IMR-90 (cell line): ENCODE measurements at regions not wholly inside any gene's neighbourhood (a gene's known extent, or its start where the extent isn't known, plus 50 kb on each side); places are given as distances from the start of the nearest gene placed in this dataset.

ENCODE experiments used
- ATAC-seq: fragments of 200-7000 bp; cut with Tn5 transposase; 2 replicates; pipeline ENCODE4 v1.9.1; 2020; ENCODE audit warnings: low read depth, mild to moderate bottlenecking, moderate library complexity
- BruUV-seq: library from RNA; stranded (reverse); fragments of 400-500 nt; replicated peaks from 2 replicates; lab custom pipeline; 2021; lab: Mats Ljungman, UMichigan
- CTCF ChIA-PET: fragments of 300-600 bp; formaldehyde crosslinking; extraction: SDS; loops from one replicate; lab custom pipeline; 2021; ENCODE audit warnings: antibody characterized with exemption; lab: Yijun Ruan, JAX
- POLR2A ChIA-PET: fragments of 300-600 bp; sonication (Branson Sonifier 250); formaldehyde crosslinking; loops from one replicate; lab custom pipeline; 2022; ENCODE audit warnings: antibody characterized with exemption; ENCODE audit not compliant: unreplicated experiment; lab: Charles Lee
- DNase-seq: peaks from one replicate; pipeline ENCODE4 v3.0.0; 2013
- H2AFZ ChIP-seq: replicated peaks from 2 replicates; pipeline ENCODE3; 2013; ENCODE audit warnings: low read length, mild to moderate bottlenecking; ENCODE audit not compliant: poor library complexity
- H2AK5ac ChIP-seq: 2 replicates; pipeline ENCODE4 v1.6.1; 2013; ENCODE audit warnings: low read depth, low read length, inconsistent platforms
- H2AK9ac ChIP-seq: replicated peaks from 2 replicates; pipeline ENCODE3; 2013; ENCODE audit warnings: mild to moderate bottlenecking, low read depth, low read length, moderate library complexity; ENCODE audit not compliant: poor library complexity
- H2BK120ac ChIP-seq: 2 replicates; pipeline ENCODE4 v1.6.1; 2013; ENCODE audit warnings: low read depth, low read length, inconsistent platforms
- H2BK15ac ChIP-seq: 3 replicates; pipeline ENCODE4 v1.6.1; 2013; ENCODE audit warnings: low read depth, low read length, inconsistent platforms
- H2BK20ac ChIP-seq: 2 replicates; pipeline ENCODE4 v1.6.1; 2013; ENCODE audit warnings: low read depth, mild to moderate bottlenecking, inconsistent platforms, low read length, moderate library complexity
- H2BK5ac ChIP-seq: 2 replicates; pipeline ENCODE4 v1.6.1; 2013; ENCODE audit warnings: mild to moderate bottlenecking, low read depth, low read length, inconsistent platforms; ENCODE audit not compliant: poor library complexity, severe bottlenecking
- H3K14ac ChIP-seq: replicated peaks from 2 replicates; pipeline ENCODE4 v1.6.1; 2013; ENCODE audit warnings: low read depth, low read length, inconsistent platforms
- H3K18ac ChIP-seq: 2 replicates; pipeline ENCODE4 v1.6.1; 2013; ENCODE audit warnings: low read depth, low read length, control low read depth
- H3K23ac ChIP-seq: 2 replicates; pipeline ENCODE4 v1.6.1; 2013; ENCODE audit warnings: low read depth, low read length, inconsistent platforms
- H3K27ac ChIP-seq: 2 replicates; pipeline ENCODE4 v1.5.1; 2013; ENCODE audit warnings: mild to moderate bottlenecking, control low read depth, low read length; ENCODE audit not compliant: insufficient read depth
- H3K27me3 ChIP-seq: 2 replicates; pipeline ENCODE4 v1.6.1; 2013; ENCODE audit warnings: low read length; ENCODE audit not compliant: control insufficient read depth, insufficient read depth
- H3K36me3 ChIP-seq: 2 replicates; pipeline ENCODE4 v1.6.1; 2013; ENCODE audit warnings: low read length, mixed read lengths; ENCODE audit not compliant: control insufficient read depth, insufficient read depth
- H3K4ac ChIP-seq: 2 replicates; pipeline ENCODE4 v1.6.1; 2013; ENCODE audit warnings: low read depth, low read length, inconsistent platforms
- H3K4me1 ChIP-seq: 2 replicates; pipeline ENCODE4 v1.6.1; 2013; ENCODE audit warnings: low read length, mixed read lengths; ENCODE audit not compliant: control insufficient read depth, insufficient read depth
- H3K4me2 ChIP-seq: 2 replicates; pipeline ENCODE4 v1.6.1; 2013; ENCODE audit warnings: low read depth, mild to moderate bottlenecking, control low read depth, low read length, moderate library complexity
- H3K4me3 ChIP-seq: 2 replicates; pipeline ENCODE4 v1.5.1; 2013; ENCODE audit warnings: low read depth, mild to moderate bottlenecking, control low read depth, low read length, moderate library complexity; ENCODE audit not compliant: insufficient read depth
- H3K56ac ChIP-seq: 2 replicates; pipeline ENCODE4 v1.6.1; 2013; ENCODE audit warnings: low read length, inconsistent platforms; ENCODE audit not compliant: insufficient read depth; ENCODE audit errors: extremely low read depth
- H3K79me1 ChIP-seq, 2 experiments: 2 replicates each; pipeline ENCODE4 v1.6.1; 2013; ENCODE audit warnings: low read length in 2 of 2, inconsistent platforms in 1 of 2, low read depth in 1 of 2
- H3K9ac ChIP-seq: 2 replicates; pipeline ENCODE4 v1.6.1; 2013; ENCODE audit warnings: low read depth, low read length, control low read depth
- H3K9me1 ChIP-seq: 2 replicates; pipeline ENCODE4 v1.6.1; 2013; ENCODE audit warnings: low read length, inconsistent platforms; ENCODE audit not compliant: insufficient read depth
- H3K9me3 ChIP-seq: 2 replicates; pipeline ENCODE4 v1.6.1; 2013; ENCODE audit warnings: low read length; ENCODE audit not compliant: control insufficient read depth, insufficient read depth
- H4K20me1 ChIP-seq: 2 replicates; pipeline ENCODE4 v1.6.1; 2013; ENCODE audit warnings: low read length, inconsistent platforms; ENCODE audit not compliant: insufficient read depth
- H4K5ac ChIP-seq: 2 replicates; pipeline ENCODE4 v1.6.1; 2013; ENCODE audit warnings: mild to moderate bottlenecking, low read depth, low read length, control low read depth
- H4K8ac ChIP-seq, 2 experiments: 2 replicates each; pipeline ENCODE4 v1.6.1; 2013; ENCODE audit warnings: low read depth in 2 of 2, low read length in 2 of 2, control low read depth in 1 of 2, inconsistent platforms in 1 of 2
- H4K91ac ChIP-seq: 2 replicates; pipeline ENCODE4 v1.6.1; 2013; ENCODE audit warnings: low read depth, low read length, inconsistent platforms; ENCODE audit not compliant: insufficient read depth
- CEBPB ChIP-seq: IDR thresholded peaks from 2 replicates; pipeline ENCODE4 v1.6.1; 2012; ENCODE audit warnings: low read depth, low read length, improper control_type of control experiment
- CHD1 ChIP-seq: IDR thresholded peaks from 2 replicates; pipeline ENCODE4 v1.6.1; 2012; ENCODE audit warnings: low read depth, low read length, improper control_type of control experiment
- CTCF ChIP-seq: conservative IDR thresholded peaks from 2 replicates; pipeline ENCODE4 v1.5.1; 2012; ENCODE audit warnings: mild to moderate bottlenecking, low read depth, low read length, improper control_type of control experiment
- ELK1 ChIP-seq: fragments of 150-350 bp; IDR thresholded peaks from 2 replicates; pipeline ENCODE4 v1.6.1; 2016; ENCODE audit warnings: low read depth, mild to moderate bottlenecking, low read length, moderate library complexity, borderline replicate concordance
- FOS ChIP-seq: fragments of 150-350 bp; IDR thresholded peaks from 2 replicates; pipeline ENCODE4 v1.6.1; 2016; ENCODE audit warnings: low read depth, low read length
- MAFK ChIP-seq: IDR thresholded peaks from 2 replicates; pipeline ENCODE4 v1.6.1; 2012; ENCODE audit warnings: low read depth, low read length, improper control_type of control experiment
- MAZ ChIP-seq: IDR thresholded peaks from 2 replicates; pipeline ENCODE4 v1.6.1; 2012; ENCODE audit warnings: low read depth, mild to moderate bottlenecking, low read length, improper control_type of control experiment, moderate library complexity, borderline replicate concordance
- MXI1 ChIP-seq: IDR thresholded peaks from 2 replicates; pipeline ENCODE4 v1.6.1; 2012; ENCODE audit warnings: low read depth, mild to moderate bottlenecking, low read length, moderate library complexity, borderline replicate concordance
- NFE2L2 ChIP-seq: fragments of 150-350 bp; IDR thresholded peaks from 2 replicates; pipeline ENCODE4 v1.6.1; 2016; ENCODE audit warnings: low read depth, mild to moderate bottlenecking, low read length
- POLR2A ChIP-seq: IDR thresholded peaks from 2 replicates; pipeline ENCODE4 v1.6.1; 2012; ENCODE audit warnings: mild to moderate bottlenecking, low read depth, low read length
- RAD21 ChIP-seq: IDR thresholded peaks from 2 replicates; pipeline ENCODE4 v1.6.1; 2012; ENCODE audit warnings: low read length, improper control_type of control experiment
- RCOR1 ChIP-seq: IDR thresholded peaks from 2 replicates; pipeline ENCODE4 v1.6.1; 2012; ENCODE audit warnings: mild to moderate bottlenecking, low read length, improper control_type of control experiment; ENCODE audit not compliant: insufficient replicate concordance
- RFX5 ChIP-seq: IDR thresholded peaks from 2 replicates; pipeline ENCODE4 v1.8.0; 2012; ENCODE audit warnings: low read depth, mild to moderate bottlenecking, low read length, moderate library complexity
- SMC3 ChIP-seq: fragments of 150-350 bp; IDR thresholded peaks from 2 replicates; pipeline ENCODE4 v1.6.1; 2016; ENCODE audit warnings: low read depth, mild to moderate bottlenecking, antibody characterized with exemption, low read length, moderate library complexity
- USF2 ChIP-seq: fragments of 150-350 bp; IDR thresholded peaks from 2 replicates; pipeline ENCODE4 v1.6.1; 2017; ENCODE audit warnings: mild to moderate bottlenecking, antibody characterized with exemption, low read length, low read depth
- WGBS, 2 experiments: methylation state at CpG; one replicate each; pipeline versions ENCODE4 v1.1.5 to v1.1.7; 2013; ENCODE audit warnings: missing lambda C conversion rate in 2 of 2; ENCODE audit not compliant: insufficient read length in 1 of 2; ENCODE audit errors: extremely low coverage in 2 of 2; 5-methylcytosine and 5-hydroxymethylcytosine counted together
- dilution Hi-C: fragments of 300-500 bp; cut with HindIII; formaldehyde crosslinking; loops from one replicate; pipeline ENCODE4 v1.14.3; 2018; ENCODE audit warnings: low sequenced_read_pairs; ENCODE audit not compliant: unreplicated experiment
- in situ Hi-C: fragments of 300-500 bp; cut with MboI; formaldehyde crosslinking; loops from 3 replicates; pipeline ENCODE4 v1.14.3; 2019; ENCODE audit warnings: low sequenced_read_pairs, inconsistent platforms, mixed read lengths
- intact Hi-C: fragments of 100-400 bp; cut with micrococcal nuclease; formaldehyde crosslinking; loops from 2 replicates; pipeline ENCODE4 v1.10.0; 2022

- no peak overlapping the region for H3K9ac ChIP-seq
- ChIA-PET POLR2A (no interaction called here), CTCF (interaction anchor here (0.6 kb wide), 1 partner anchor 17 kb away, joined by 3 read pairs; no protein-coding TSS in a partner anchor)
- no peak for DNase-seq
- no peak overlapping the region for H2BK20ac ChIP-seq
- H3K56ac ChIP-seq, result no peak overlapping the region
- no peak overlapping the region for H2BK120ac ChIP-seq
- H4K91ac ChIP-seq, result no peak overlapping the region
- H2AFZ ChIP-seq, result no peak overlapping the region
- no peak overlapping the region for H2AK9ac ChIP-seq
- no peak overlapping the region for H3K23ac ChIP-seq
- no peak overlapping the region for H3K4me3 ChIP-seq
- no peaks in the 10 kb centered on the region for H3K27me3 ChIP-seq
- WGBS, 2 experiments, result no CpG with 5 or more reads among the region's 5 CpGs
- no peaks in the 10 kb centered on the region for H4K20me1 ChIP-seq
- in situ Hi-C loops, result loop anchor here (5.0 to 10.0 kb wide), 2 partner anchors 227 to 340 kb away; no protein-coding TSS in a partner anchor
- no peak overlapping the region for H3K18ac ChIP-seq
- ATAC-seq, result no peak
- no peak overlapping the region for H2AK5ac ChIP-seq
- H4K5ac ChIP-seq, result no peak overlapping the region
- no peaks in the 10 kb centered on the region for H3K9me3 ChIP-seq
- no peak overlapping the region for H3K4me2 ChIP-seq
- H2BK5ac ChIP-seq, result no peak overlapping the region
- H3K36me3 ChIP-seq, result no peaks in the 10 kb centered on the region
- H3K4me1 ChIP-seq, result no peaks in the 10 kb centered on the region
- no peak overlapping the region for H3K14ac ChIP-seq
- no peak overlapping the region for H3K4ac ChIP-seq
- H3K79me1 ChIP-seq, result no peaks in the 10 kb centered on the region
- no peak overlapping the region for H3K27ac ChIP-seq
- no peaks in the 10 kb centered on the region for H3K9me1 ChIP-seq
- no peak overlapping the region for H2BK15ac ChIP-seq
- no TSS peak for BruUV-seq
- no peak overlapping the region for H4K8ac ChIP-seq
- intact Hi-C loops, result loop anchor here (10.0 kb wide), 1 partner anchor 1570 kb away; no protein-coding TSS in a partner anchor
- dilution Hi-C loops, result loop anchor here (25.0 kb wide), 1 partner anchor 227 kb away; no protein-coding TSS in a partner anchor
- no peak for TF ChIP-seq MAFK
- TF ChIP-seq MXI1, result no peak
- no peak for TF ChIP-seq CTCF
- TF ChIP-seq RAD21, result no peak
- no peak for TF ChIP-seq RFX5
- no peak for TF ChIP-seq POLR2A
- TF ChIP-seq CHD1, result no peak
- no peak for TF ChIP-seq USF2
- no peak for TF ChIP-seq MAZ
- no peak for TF ChIP-seq NFE2L2
- TF ChIP-seq FOS, result no peak
- TF ChIP-seq RCOR1, result no peak
- TF ChIP-seq ELK1, result no peak
- no peak for TF ChIP-seq CEBPB
- no peak for TF ChIP-seq SMC3
These were observed 292.8 kb upstream of the PMFBP1 start for GRCh38 chr16:72464597-72465368.
